ENCODE measurements at regions not wholly inside any gene's neighbourhood (a gene's known extent, or its start where the extent isn't known, plus 50 kb on each side); places are given as distances from the start of the nearest gene placed in this dataset.

DNA sequence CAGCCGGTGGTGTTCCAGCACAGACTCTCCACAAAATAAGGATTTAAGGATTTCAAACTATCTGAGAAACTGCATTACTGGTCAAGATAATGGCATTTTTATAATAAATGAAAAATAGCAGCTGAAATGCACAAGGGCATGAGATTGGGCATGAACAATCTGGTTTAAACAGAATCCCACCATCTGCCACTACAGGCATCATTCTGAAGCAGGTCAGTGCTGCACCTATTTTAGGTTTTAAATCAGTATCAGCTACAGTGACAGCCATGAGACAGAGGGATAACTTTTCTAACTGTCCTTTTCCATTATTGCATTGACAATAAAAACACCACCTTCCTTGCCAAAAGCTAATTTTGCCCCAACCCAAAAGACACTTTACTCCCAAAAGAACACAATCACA lies 186.8 kb downstream of the ETV1 start:
- TF ChIP-seq EZH2 (optimal IDR thresholded peaks at IDR 0.05; ENCODE audit: low read depth, low read length) = no peak
- TF ChIP-seq, protein P1, sequence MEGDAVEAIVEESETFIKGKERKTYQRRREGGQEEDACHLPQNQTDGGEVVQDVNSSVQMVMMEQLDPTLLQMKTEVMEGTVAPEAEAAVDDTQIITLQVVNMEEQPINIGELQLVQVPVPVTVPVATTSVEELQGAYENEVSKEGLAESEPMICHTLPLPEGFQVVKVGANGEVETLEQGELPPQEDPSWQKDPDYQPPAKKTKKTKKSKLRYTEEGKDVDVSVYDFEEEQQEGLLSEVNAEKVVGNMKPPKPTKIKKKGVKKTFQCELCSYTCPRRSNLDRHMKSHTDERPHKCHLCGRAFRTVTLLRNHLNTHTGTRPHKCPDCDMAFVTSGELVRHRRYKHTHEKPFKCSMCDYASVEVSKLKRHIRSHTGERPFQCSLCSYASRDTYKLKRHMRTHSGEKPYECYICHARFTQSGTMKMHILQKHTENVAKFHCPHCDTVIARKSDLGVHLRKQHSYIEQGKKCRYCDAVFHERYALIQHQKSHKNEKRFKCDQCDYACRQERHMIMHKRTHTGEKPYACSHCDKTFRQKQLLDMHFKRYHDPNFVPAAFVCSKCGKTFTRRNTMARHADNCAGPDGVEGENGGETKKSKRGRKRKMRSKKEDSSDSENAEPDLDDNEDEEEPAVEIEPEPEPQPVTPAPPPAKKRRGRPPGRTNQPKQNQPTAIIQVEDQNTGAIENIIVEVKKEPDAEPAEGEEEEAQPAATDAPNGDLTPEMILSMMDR (IDR thresholded peaks at IDR 0.05; ENCODE audit: low read length) = no peak
- no peak for TF ChIP-seq EZH2phosphoT487 (IDR thresholded peaks at IDR 0.05; ENCODE audit: low read length)
